HG02970 (cell line): ENCODE measurements at regions not wholly inside any gene's neighbourhood (a gene's known extent, or its start where the extent isn't known, plus 50 kb on each side); places are given as distances from the start of the nearest gene placed in this dataset.
"Not testable (repeated sequence)": the region's sequence is repeated elsewhere in the genome, so short reads cannot be mapped to it uniquely, and the experiment has no call there.

Source experiments
- ATAC-seq: cut with Tn5 transposase; IDR thresholded peaks from one replicate; pipeline ENCODE4 v1.9.1; 2021; ENCODE audit warnings: mild to moderate bottlenecking, moderate library complexity, moderate number of reproducible peaks; ENCODE audit not compliant: unreplicated experiment, low FRiP score

DNA sequence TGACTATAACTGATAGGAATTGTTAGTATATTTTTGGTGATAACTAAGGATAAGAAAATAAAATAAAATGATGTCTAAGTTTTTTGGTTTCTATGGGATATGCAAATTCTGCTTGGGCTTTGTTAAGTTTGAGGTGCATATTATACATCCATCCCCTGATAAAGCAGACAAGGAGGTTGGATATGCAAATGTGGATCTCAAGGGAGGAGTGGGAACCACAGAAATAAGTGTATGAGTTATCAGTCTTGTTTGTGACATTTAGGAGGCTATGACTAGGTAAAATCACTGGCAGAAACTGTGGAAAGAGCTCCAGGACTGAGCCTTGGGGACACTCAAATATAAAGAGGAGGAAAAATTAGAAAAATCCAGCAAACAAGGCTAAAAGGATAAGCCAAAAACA, 719.4 kb downstream of the RERGL start:
- no peak for ATAC-seq

DNA sequence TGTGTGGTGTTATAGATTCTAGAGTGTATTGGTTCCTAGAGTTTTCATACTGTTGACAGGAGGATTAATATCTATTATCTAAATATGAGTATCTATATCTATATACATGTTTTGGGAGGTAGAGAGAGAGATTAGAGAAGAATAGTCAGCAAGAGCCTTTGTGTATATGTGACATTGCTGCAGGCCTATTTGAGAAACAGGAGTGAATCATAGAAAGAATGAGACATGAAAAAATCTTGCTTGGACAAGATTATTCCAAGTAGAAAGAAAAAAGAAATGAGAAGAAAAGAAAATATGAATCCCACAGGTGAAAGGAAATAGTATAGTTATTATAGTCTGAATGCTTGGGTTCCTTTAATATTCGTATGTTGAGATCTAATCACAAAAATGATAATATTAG, 720.4 kb downstream of the RERGL start:
- ATAC-seq, result no peak

GRCh38 chr12:17361224-17361623, 728.8 kb downstream of the RERGL start:
- ATAC-seq, result no peak

GRCh38 chr12:17358835-17359234, 731.2 kb downstream of the RERGL start:
- no peak for ATAC-seq

- no peak for ATAC-seq
These were observed 732.6 kb downstream of the RERGL start for GRCh38 chr12:17357396-17357795.

- ATAC-seq, result no peak
These were observed 737.8 kb downstream of the RERGL start for GRCh38 chr12:17352164-17352563.

- no peak for ATAC-seq
These were observed 741.7 kb downstream of the RERGL start for GRCh38 chr12:17348311-17348710.

DNA sequence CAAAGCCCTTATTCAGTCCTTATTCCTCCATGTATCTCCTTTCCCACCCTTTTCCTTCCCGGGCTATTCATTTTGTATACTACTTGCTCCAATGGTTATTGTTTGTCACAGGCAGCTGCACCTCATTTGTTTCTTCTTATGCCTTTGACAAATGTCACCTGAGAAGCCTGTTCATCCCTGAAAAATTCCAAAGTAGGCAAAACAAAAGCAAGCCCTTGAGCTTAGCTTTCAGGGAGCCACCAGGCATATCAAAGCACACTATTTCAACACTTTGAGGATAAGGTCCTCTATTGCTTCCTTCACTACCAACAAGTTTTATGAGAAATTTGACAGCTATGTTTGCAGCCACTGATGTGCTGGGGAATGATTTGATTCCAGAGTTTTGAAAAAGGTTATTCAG, 738.7 kb upstream of the LMO3 start:
- no peak for ATAC-seq

DNA sequence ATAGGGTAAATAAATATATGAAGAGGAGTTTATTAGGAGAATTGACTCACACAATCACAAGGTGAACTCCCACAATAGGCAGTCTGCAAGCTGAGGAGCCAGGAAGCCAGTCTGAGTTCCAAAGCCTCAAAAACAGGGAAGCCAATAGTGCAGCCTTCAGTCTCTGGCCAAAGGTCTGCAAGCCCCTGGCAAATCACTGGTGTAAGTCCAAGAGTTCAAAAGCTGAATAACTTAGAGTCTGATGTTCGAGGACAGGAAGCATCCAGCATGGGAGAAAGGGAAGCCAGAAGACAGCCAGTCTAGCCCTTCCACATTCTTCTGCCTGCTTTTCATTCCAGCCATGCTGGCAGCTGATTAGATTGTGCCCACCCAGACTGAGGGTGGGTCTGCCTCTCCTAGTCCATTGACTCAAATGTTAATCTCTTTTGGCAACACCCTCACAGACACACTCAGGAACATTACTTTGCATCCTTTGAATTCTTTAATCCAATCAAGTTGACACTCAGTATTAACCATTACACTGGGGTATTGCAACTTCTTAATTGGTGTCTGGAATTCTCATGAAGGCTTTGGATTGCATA, 736.5 kb upstream of the LMO3 start:
- ATAC-seq, result no peak

DNA sequence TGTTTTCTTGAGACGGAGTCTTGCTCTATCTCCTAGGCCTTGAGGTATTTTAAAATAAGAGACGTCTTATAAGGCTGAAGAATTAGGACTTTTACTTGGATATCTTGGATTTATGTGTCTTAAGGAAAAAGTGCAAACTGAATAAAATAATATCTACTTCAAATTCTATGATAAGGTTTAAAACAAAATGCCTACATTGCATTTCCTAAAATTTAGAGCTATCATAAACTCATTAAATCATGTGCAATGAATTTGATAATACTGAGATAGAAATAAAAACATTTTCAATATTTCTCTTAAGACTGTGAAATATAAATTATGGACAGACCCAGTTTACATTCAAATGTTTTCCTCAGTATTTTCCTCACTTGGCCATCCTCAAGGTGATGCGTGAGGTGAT, 729.5 kb upstream of the LMO3 start:
- ATAC-seq, result no peak

DNA sequence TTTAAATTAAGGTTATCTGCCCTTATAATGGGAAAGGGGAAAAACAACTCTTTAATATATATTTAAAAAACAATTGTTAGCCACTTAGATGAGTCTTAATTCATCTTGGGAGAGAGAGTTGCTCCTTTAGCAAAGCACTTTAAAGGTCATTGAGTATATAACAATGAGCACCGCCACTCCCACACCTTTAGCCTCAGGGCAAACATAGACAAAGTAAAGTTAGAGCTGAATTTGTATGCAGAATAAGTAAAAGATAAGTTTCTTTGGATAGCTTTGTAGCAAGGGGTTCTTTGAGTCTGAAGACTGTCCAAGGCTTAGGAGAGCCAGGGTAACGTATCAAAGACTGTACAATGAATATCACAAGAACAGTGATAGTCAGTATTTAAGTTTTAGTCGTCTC, 728.8 kb upstream of the LMO3 start:
- no peak for ATAC-seq

GRCh38 chr12:17333287-17333686, 727.3 kb upstream of the LMO3 start:
- ATAC-seq, result no peak

GRCh38 chr12:17326649-17327048, 720.7 kb upstream of the LMO3 start:
- no peak for ATAC-seq

DNA sequence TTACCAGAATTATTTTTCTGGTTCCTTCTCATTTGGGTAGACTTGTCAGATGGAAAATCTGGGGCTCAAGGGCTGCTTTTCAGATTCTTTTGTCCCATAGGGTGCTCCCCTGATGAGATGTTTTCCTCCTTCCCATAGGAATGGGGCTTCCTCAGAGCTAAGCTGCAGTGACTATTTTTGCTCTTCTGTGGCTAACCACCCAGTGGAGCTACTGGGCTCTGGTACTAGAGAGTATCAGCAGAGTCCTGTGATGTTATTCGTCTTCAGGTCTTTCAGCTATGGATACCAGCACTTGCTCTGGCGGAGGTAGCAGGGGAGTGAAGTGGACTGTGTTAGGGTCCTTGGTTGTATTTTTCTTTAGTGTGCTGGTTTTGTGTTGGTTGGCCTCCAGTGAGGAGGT, 716.1 kb upstream of the LMO3 start:
- no peak for ATAC-seq

DNA sequence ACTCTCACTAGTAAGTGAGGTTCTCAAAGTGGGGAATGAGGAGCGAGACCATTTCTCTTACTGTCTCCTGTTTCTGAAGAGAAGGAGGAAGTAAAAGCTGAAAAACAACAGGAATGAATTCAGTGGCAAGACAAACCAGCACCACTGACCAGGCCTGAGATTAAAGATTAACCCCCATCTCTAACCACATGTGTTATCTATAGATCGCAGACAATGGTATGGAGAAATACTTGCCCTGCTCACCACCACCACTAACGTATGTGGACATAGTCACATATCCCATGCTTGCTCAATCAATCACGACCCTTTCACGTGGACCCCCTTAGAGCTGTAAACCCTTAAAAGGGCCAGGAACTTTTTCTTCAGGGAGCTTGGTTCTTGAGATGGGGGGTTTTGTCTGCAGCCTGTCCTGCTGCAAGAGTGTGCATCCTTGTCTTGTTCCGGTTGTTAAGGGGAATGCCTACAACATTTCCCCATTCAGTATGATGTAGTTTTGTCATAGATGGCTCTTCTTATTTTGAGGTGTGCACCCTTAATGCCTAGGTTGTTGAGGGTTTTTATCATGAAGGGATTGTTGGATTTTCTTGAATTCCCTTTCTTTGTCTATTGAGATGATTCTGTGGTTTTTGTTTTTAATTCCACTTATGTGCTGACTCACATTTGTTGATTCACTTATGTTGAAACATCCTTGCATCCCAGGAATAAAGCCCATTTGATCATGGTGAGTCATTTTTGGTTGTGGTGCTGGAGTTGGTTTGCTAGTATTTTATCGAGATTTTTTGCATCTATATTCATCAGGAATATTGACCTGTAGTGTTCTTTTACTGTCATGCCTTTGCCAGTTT, 698.8 kb upstream of the LMO3 start:
- no peak for ATAC-seq

- no peak for ATAC-seq
These were observed 696.0 kb upstream of the LMO3 start for GRCh38 chr12:17302001-17302400.

DNA sequence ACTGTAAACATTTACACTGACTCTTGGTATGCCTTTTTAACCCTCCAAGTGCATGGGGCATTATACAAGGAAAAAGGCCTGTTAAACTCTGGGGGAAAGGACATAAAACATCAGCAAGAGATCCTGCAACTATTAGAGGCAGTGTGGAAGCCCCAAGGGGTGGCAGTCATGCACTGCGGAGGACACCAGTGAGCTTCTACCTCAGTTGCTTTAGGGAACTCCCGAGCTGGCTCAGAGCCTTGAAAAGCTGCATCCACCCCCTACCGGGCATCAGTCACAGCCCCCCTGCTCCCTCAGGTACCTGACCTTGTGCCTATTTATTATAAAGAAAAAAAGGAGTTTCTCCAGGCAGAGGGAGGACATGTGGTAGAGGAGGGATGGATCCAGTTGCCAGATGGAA, 695.6 kb upstream of the LMO3 start:
- no peak for ATAC-seq

GRCh38 chr12:17296882-17297281, 690.9 kb upstream of the LMO3 start:
- no peak for ATAC-seq

DNA sequence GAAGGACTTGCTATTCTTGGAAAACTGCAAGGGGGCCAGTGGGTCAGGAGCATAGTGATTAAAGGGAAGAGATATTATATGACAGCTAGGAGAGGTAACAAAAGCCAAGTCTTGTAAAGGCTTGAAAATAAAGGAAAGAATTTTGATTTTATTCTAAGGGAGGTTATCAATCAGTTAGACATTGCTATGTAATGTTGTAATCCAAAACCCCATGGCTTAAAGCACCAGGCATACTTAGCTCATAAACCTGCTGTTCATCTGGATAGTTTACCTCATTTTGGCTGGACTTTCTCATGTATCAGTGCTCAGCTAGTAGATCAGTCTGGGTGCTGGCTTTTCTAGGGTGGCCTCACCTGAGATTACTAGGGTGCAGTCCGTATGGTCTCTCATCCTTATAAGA, 680.9 kb upstream of the LMO3 start:
- ATAC-seq, result no peak

- ATAC-seq, result no peak
These were observed 678.9 kb upstream of the LMO3 start for GRCh38 chr12:17284873-17285272.

GRCh38 chr12:17283563-17283962, 677.6 kb upstream of the LMO3 start:
- no peak for ATAC-seq

DNA sequence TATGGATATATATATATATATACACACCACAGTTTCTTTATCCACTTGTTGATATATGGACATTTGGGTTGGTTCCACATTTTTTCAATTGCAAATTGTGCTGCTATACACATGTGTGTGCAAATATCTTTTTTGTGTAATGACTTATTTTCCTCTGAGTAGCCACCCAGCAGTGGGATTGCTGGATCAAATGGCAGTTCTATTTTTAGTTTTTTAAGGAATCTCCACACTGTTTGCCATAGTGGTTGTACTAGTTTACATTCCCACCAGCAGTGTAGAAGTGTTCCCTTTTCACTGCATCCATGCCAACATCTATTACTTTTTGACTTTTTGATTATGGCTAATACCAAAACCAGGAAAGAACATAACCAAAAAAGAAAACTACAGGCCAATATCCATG, 676.2 kb upstream of the LMO3 start:
- ATAC-seq, result not testable (repeated sequence)
